Caco-2 (cell line): ENCODE measurements at regions not wholly inside any gene's neighbourhood (a gene's known extent, or its start where the extent isn't known, plus 50 kb on each side); places are given as distances from the start of the nearest gene placed in this dataset.

ENCODE experiments used
- BruUV-seq: library from RNA; stranded (reverse); fragments of 400-500 nt; replicated peaks from 2 replicates; lab custom pipeline; 2021; lab: Mats Ljungman, UMichigan
- CTCF ChIA-PET: fragments of 300-600 bp; sonication (Branson Sonifier 250); formaldehyde crosslinking; loops from one replicate; lab custom pipeline; 2022; ENCODE audit warnings: antibody characterized with exemption; lab: Charles Lee
- POLR2A ChIA-PET: fragments of 300-600 bp; sonication (Branson Sonifier 250); formaldehyde crosslinking; loops from one replicate; lab custom pipeline; 2022; ENCODE audit warnings: antibody characterized with exemption; lab: Charles Lee
- DNase-seq, 2 experiments: peaks; one replicate each; pipeline versions ENCODE4 v3.0.0 to v3.0.0-alpha.2; 2020 to 2022
- H3K27me3 ChIP-seq: replicated peaks from 2 replicates; pipeline ENCODE4 v1.6.0; 2011; ENCODE audit warnings: low read length; ENCODE audit not compliant: control insufficient read depth, insufficient read depth
- H3K36me3 ChIP-seq: 2 replicates; pipeline ENCODE4 v1.5.1; 2011; ENCODE audit warnings: low read length; ENCODE audit not compliant: control insufficient read depth, insufficient read depth
- H3K4me1 ChIP-seq: fragments of 250-450 bp; sonication (Bioruptor Pico); 2 replicates; pipeline ENCODE4 v1.5.1; 2020; ENCODE audit warnings: mild to moderate bottlenecking
- H3K4me3 ChIP-seq: 2 replicates; pipeline ENCODE4 v1.5.1; 2011; ENCODE audit warnings: low read depth, mild to moderate bottlenecking, control low read depth, low read length
- H3K9me3 ChIP-seq: fragments of 250-450 bp; sonication (Bioruptor Pico); 2 replicates; pipeline ENCODE4 v1.5.1; 2020; ENCODE audit warnings: mild to moderate bottlenecking, moderate library complexity
- H3K27ac Mint-ChIP-seq: one replicate; pipeline ENCODE4 v1.8.0; 2022; ENCODE audit warnings: mixed read lengths; ENCODE audit not compliant: unreplicated experiment
- H3K27me3 Mint-ChIP-seq: one replicate; pipeline ENCODE4 v1.8.0; 2022; ENCODE audit warnings: mixed read lengths; ENCODE audit not compliant: insufficient read depth, unreplicated experiment
- H3K36me3 Mint-ChIP-seq: one replicate; pipeline ENCODE4 v1.8.0; 2022; ENCODE audit warnings: mild to moderate bottlenecking, mixed read lengths; ENCODE audit not compliant: insufficient read depth, unreplicated experiment
- H3K4me1 Mint-ChIP-seq: one replicate; pipeline ENCODE4 v1.8.0; 2022; ENCODE audit warnings: low read depth, mixed read lengths; ENCODE audit not compliant: unreplicated experiment
- H3K4me3 Mint-ChIP-seq: one replicate; pipeline ENCODE4 v1.8.0; 2022; ENCODE audit warnings: mild to moderate bottlenecking, moderate library complexity, mixed read lengths; ENCODE audit not compliant: unreplicated experiment
- H3K9me3 Mint-ChIP-seq: one replicate; pipeline ENCODE4 v1.8.0; 2022; ENCODE audit warnings: mixed read lengths; ENCODE audit not compliant: unreplicated experiment
- CTCF ChIP-seq, 2 experiments: fragments of 200-600 bp in 1 of 2; IDR thresholded peaks; 1 replicate in 1 of 2; 2 replicates in 1 of 2; pipeline versions ENCODE4 v1.5.1 to v1.8.0; 2011 to 2022; ENCODE audit warnings: antibody characterized with exemption in 1 of 2, control low read depth in 1 of 2, inconsistent platforms in 1 of 2, low read depth in 1 of 2, low read length in 1 of 2, mild to moderate bottlenecking in 1 of 2, moderate library complexity in 1 of 2; ENCODE audit not compliant: insufficient read depth in 1 of 2, severe bottlenecking in 1 of 2, unreplicated experiment in 1 of 2
- intact Hi-C: fragments of 100-400 bp; cut with micrococcal nuclease; formaldehyde crosslinking; loops from one replicate; pipeline ENCODE4 v1.10.0; 2022; ENCODE audit not compliant: unreplicated experiment

- H3K9me3 Mint-ChIP-seq: peaks cover 22% of the 10 kb centered on the region
- no peak overlapping the region for H3K4me3 Mint-ChIP-seq
- ChIA-PET POLR2A (no interaction called here), CTCF (no interaction called here)
- Histone ChIP-seq H3K9me3 (no peaks in the 10 kb centered on the region), H3K27me3 (no peaks in the 10 kb centered on the region), H3K4me1 (no peaks in the 10 kb centered on the region), H3K4me3 (no peak overlapping the region), H3K36me3 (no peaks in the 10 kb centered on the region)
- intact Hi-C loops: no loop called here
- H3K4me1 Mint-ChIP-seq: no peaks in the 10 kb centered on the region
- TF ChIP-seq CTCF (IDR thresholded peaks at IDR 0.05; ENCODE audit: insufficient read depth in 1 of 2, low read depth in 1 of 2, low read length in 1 of 2, severe bottlenecking in 1 of 2, unreplicated experiment in 1 of 2): no peak
- no peak overlapping the region for H3K27ac Mint-ChIP-seq
- no peak for DNase-seq
- H3K27me3 Mint-ChIP-seq: no peaks in the 10 kb centered on the region
- no TSS peak for BruUV-seq
- H3K36me3 Mint-ChIP-seq: no peaks in the 10 kb centered on the region
Observed at GRCh38 chr6:147768969-147769368, 260.5 kb downstream of the SAMD5 start.

- Histone ChIP-seq H3K4me3 (no peak overlapping the region), H3K36me3 (no peaks in the 10 kb centered on the region), H3K27me3 (no peaks in the 10 kb centered on the region), H3K4me1 (no peaks in the 10 kb centered on the region), H3K9me3 (no peaks in the 10 kb centered on the region)
- no peaks in the 10 kb centered on the region for H3K36me3 Mint-ChIP-seq
- H3K27me3 Mint-ChIP-seq: no peaks in the 10 kb centered on the region
- CTCF ChIA-PET: no interaction called here
- no peaks in the 10 kb centered on the region for H3K4me1 Mint-ChIP-seq
- H3K9me3 Mint-ChIP-seq: peaks cover 22% of the 10 kb centered on the region
- no peak for TF ChIP-seq CTCF (IDR thresholded peaks at IDR 0.05; ENCODE audit: insufficient read depth in 1 of 2, low read depth in 1 of 2, low read length in 1 of 2, severe bottlenecking in 1 of 2, unreplicated experiment in 1 of 2)
- no TSS peak for BruUV-seq
- no peak overlapping the region for H3K27ac Mint-ChIP-seq
- POLR2A ChIA-PET: no interaction called here
- H3K4me3 Mint-ChIP-seq: no peak overlapping the region
- intact Hi-C loops: loop anchor here (10.0 kb wide), 1 partner anchor 265 kb away; the partner anchor contains the start of gene SAMD5
- no peak for DNase-seq
Observed at GRCh38 chr6:147769496-147770087, 261.1 kb downstream of the SAMD5 start.

DNA sequence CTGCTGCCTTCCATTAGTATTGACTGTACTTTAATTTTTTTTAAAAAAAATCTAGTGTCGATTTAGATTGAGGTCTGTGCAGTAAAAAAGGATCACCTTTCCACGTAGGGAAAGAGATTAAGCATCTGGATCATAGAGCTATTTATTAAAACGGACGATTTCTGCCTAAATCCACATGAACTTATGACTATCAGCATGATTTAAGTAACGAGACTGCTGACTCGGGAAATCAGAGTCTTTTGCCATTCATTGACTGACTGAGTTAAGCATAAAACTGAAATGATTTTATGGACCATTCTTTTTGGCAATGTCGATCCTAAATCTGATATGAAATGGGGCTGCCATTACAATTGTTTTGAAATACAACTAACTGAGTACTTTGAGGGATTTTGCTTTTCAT is 261.7 kb downstream of the SAMD5 start:
- BruUV-seq: no TSS peak
- no peaks in the 10 kb centered on the region for H3K4me1 Mint-ChIP-seq
- POLR2A ChIA-PET: no interaction called here
- DNase-seq: no peak
- Histone ChIP-seq H3K4me1 (no peaks in the 10 kb centered on the region), H3K4me3 (no peak overlapping the region), H3K27me3 (no peaks in the 10 kb centered on the region), H3K9me3 (no peaks in the 10 kb centered on the region), H3K36me3 (no peaks in the 10 kb centered on the region)
- H3K36me3 Mint-ChIP-seq: no peaks in the 10 kb centered on the region
- intact Hi-C loops: loop anchor here (10.0 kb wide), 1 partner anchor 265 kb away; the partner anchor contains the start of gene SAMD5
- no peak overlapping the region for H3K27ac Mint-ChIP-seq
- no peak overlapping the region for H3K4me3 Mint-ChIP-seq
- CTCF ChIA-PET: no interaction called here
- H3K27me3 Mint-ChIP-seq: no peaks in the 10 kb centered on the region
- no peak for TF ChIP-seq CTCF (IDR thresholded peaks at IDR 0.05; ENCODE audit: insufficient read depth in 1 of 2, low read depth in 1 of 2, low read length in 1 of 2, severe bottlenecking in 1 of 2, unreplicated experiment in 1 of 2)
- H3K9me3 Mint-ChIP-seq: peaks cover 22% of the 10 kb centered on the region
